Osteoblast (primary cell): ENCODE measurements at regions not wholly inside any gene's neighbourhood (a gene's known extent, or its start where the extent isn't known, plus 50 kb on each side); places are given as distances from the start of the nearest gene placed in this dataset.

Experiments
- DNase-seq: peaks from one replicate; pipeline ENCODE4 v3.0.0; 2011; ENCODE audit warnings: low spot score, mixed read lengths; ENCODE audit not compliant: insufficient read length; ENCODE audit errors: missing footprints
- H2AFZ ChIP-seq: 2 replicates; pipeline ENCODE4 v1.6.0; 2011; ENCODE audit warnings: mild to moderate bottlenecking, low read length
- H3K27ac ChIP-seq: 2 replicates; pipeline ENCODE4 v1.5.1; 2011; ENCODE audit warnings: mild to moderate bottlenecking, low read depth, low read length, moderate library complexity
- H3K27me3 ChIP-seq: 2 replicates; pipeline ENCODE4 v1.6.0; 2012; ENCODE audit warnings: mild to moderate bottlenecking, control low read depth, inconsistent platforms, low read length, moderate library complexity; ENCODE audit not compliant: insufficient read depth
- H3K36me3 ChIP-seq: 2 replicates; pipeline ENCODE4 v1.5.1; 2011; ENCODE audit warnings: mild to moderate bottlenecking, low read length, control low read depth, moderate library complexity; ENCODE audit not compliant: insufficient read depth
- H3K4me1 ChIP-seq: 2 replicates; pipeline ENCODE4 v1.5.1; 2011; ENCODE audit warnings: mild to moderate bottlenecking, low read length, control low read depth, moderate library complexity; ENCODE audit not compliant: insufficient read depth
- H3K4me2 ChIP-seq: 2 replicates; pipeline ENCODE4 v1.6.0; 2011; ENCODE audit warnings: mild to moderate bottlenecking, low read length; ENCODE audit not compliant: insufficient read depth
- H3K4me3 ChIP-seq: fragments of 200-600 bp; sonication (generic); 3 replicates; pipeline ENCODE4 v1.5.1; 2012; ENCODE audit warnings: mild to moderate bottlenecking, low read length, inconsistent platforms; ENCODE audit not compliant: insufficient read depth
- H3K79me2 ChIP-seq: 2 replicates; pipeline ENCODE4 v1.6.0; 2012; ENCODE audit warnings: mild to moderate bottlenecking, low read length, control low read depth, inconsistent platforms; ENCODE audit not compliant: insufficient read depth
- H3K9me3 ChIP-seq: 2 replicates; pipeline ENCODE4 v1.5.1; 2011; ENCODE audit warnings: low read depth, low read length, control low read depth
- H4K20me1 ChIP-seq: 2 replicates; pipeline ENCODE4 v1.6.0; 2012; ENCODE audit warnings: mild to moderate bottlenecking, low read length, control low read depth; ENCODE audit not compliant: insufficient read depth
- CTCF ChIP-seq: IDR thresholded peaks from 2 replicates; pipeline ENCODE4 v1.5.1; 2011; ENCODE audit warnings: mild to moderate bottlenecking, low read depth, low read length, moderate library complexity; ENCODE audit errors: extremely low read depth

DNA sequence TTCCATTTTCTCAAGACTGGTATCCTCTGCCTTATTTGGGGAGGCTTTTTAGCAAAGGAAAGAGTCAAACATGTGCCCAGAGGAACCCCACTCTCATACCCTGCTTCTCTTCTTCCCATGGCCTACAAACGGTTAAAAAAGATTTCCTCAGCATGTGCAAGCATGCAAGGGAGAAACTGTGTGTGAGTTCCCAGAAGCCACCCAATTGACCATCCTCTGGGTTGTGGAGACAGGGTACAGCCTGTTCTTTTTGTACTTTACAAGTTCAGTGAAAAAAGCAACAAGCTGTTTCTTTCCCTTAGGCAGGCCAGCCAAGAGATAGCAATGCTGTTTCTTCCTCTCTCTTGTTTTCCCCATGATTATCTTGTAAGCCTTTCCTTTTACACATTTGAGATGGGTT, 68.8 kb upstream of the MTPN start:
- DNase-seq: no peak
- H3K79me2 ChIP-seq: no peaks in the 10 kb centered on the region

DNA sequence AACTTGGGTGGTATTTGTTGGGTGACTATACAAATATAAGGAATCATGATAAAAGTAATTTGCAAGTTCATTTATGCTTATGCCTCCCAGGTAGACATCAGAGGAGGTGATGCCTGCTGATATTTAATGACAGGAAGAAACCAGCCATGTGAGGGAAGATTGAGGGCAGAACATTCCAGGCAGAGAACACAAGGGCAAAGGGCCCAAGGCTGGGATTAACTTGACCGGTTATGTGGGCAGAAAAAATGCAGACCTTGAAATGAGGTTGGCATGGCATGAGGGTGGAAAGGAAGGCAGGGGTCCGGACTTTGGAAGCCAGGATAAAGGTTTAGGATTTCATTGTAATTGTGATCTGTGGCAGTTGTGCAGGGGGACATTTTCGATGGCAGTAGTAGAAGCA, 68.0 kb upstream of the MTPN start:
- Histone ChIP-seq H3K79me2 (no peaks in the 10 kb centered on the region), H3K27ac (no peak overlapping the region), H3K36me3 (no peaks in the 10 kb centered on the region), H3K4me1 (no peaks in the 10 kb centered on the region), H3K27me3 (no peaks in the 10 kb centered on the region), H2AFZ (no peak overlapping the region), H3K4me3 (no peak overlapping the region), H3K4me2 (no peak overlapping the region), H3K9me3 (no peaks in the 10 kb centered on the region), H4K20me1 (no peaks in the 10 kb centered on the region)
- DNase-seq: no peak
- TF ChIP-seq CTCF: no peak

More for the DNA sequence above, 68.8 kb upstream of the MTPN start:
- no peaks in the 10 kb centered on the region for H4K20me1 ChIP-seq
- no peaks in the 10 kb centered on the region for H3K36me3 ChIP-seq
- H2AFZ ChIP-seq: no peak overlapping the region
- H3K4me1 ChIP-seq: no peaks in the 10 kb centered on the region
- H3K4me2 ChIP-seq: no peak overlapping the region
- no peak for TF ChIP-seq CTCF
- H3K27me3 ChIP-seq: no peaks in the 10 kb centered on the region
- H3K27ac ChIP-seq: no peak overlapping the region
- no peaks in the 10 kb centered on the region for H3K9me3 ChIP-seq
- no peak overlapping the region for H3K4me3 ChIP-seq

DNA sequence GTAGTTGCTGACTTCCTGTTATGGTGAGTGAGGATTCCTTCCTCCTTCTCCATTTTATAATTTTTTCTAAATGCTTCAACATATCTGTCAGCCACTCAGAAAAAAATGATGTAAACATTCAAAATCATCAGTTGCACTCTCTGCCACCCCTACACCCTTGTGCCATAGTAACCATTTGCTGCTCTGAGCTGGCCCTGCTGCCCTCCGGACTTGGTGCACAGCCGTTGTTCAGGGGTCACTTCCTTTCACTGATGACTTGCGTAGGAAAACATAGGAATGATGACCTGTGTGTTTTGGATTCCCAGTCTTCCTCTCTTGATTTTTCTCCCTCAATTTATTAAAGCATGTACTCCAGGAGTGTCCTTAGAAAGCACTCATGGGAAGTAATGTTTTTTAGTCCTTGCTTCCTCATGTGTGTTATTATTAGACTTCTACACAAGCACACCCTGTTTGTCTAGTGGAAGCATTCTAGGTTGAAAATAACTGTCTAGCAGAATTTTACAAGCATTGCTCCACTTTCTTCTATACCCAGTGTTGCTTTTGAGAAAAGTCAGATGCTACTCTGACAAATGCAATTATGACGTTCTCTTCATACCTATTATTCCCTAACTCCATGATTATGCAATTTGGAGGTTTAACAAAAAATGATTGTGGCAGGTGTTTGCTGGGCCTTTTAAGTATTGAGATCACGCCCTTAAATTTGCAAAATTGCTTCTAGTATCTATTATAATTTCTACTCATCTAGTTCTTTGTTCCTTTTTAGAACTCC, 62.6 kb upstream of the MTPN start:
- H3K27me3 ChIP-seq: no peaks in the 10 kb centered on the region
- no peaks in the 10 kb centered on the region for H3K79me2 ChIP-seq
- H3K4me3 ChIP-seq: no peak overlapping the region
- no peak overlapping the region for H2AFZ ChIP-seq
- H3K27ac ChIP-seq: no peak overlapping the region
- H3K4me2 ChIP-seq: no peak overlapping the region
- H3K9me3 ChIP-seq: no peaks in the 10 kb centered on the region
- no peaks in the 10 kb centered on the region for H4K20me1 ChIP-seq
- TF ChIP-seq CTCF: no peak
- H3K36me3 ChIP-seq: no peaks in the 10 kb centered on the region
- no peak for DNase-seq
- H3K4me1 ChIP-seq: no peaks in the 10 kb centered on the region

DNA sequence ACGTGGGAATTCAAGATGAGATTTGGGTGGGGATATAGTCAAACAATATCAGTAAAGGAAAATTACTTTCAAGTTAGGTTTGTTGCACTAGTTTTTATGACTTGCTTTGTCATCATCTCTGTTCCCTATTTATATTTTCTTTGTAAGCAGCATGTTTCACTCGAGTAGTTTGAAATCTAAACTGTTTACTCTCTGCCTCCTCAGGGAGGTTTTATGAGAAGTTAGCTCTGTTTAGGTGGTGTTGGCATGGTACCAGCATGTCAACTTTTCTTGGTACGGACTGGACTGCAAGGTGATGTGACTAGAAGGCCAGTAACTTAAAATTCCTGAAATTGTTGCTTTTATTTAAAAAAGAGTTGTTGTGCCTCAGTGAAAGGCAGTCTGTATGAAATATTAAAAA, 59.2 kb upstream of the MTPN start:
- Histone ChIP-seq H3K4me2 (no peak overlapping the region), H3K27me3 (peaks cover 4% of the 10 kb centered on the region), H3K36me3 (no peaks in the 10 kb centered on the region), H2AFZ (no peak overlapping the region), H4K20me1 (no peaks in the 10 kb centered on the region), H3K27ac (no peak overlapping the region), H3K4me3 (no peak overlapping the region), H3K9me3 (no peaks in the 10 kb centered on the region), H3K4me1 (no peaks in the 10 kb centered on the region), H3K79me2 (no peaks in the 10 kb centered on the region)
- no peak for TF ChIP-seq CTCF
- DNase-seq: no peak
